GM12892 (cell line): ENCODE measurements at regions not wholly inside any gene's neighbourhood (a gene's known extent, or its start where the extent isn't known, plus 50 kb on each side); places are given as distances from the start of the nearest gene placed in this dataset.

Experiments
- POLR2A ChIP-seq: IDR thresholded peaks from 2 replicates; pipeline ENCODE4 v1.6.1; 2011; ENCODE audit warnings: low read depth, low read length, control low read depth
- POLR2AphosphoS5 ChIP-seq: IDR thresholded peaks from 2 replicates; pipeline ENCODE4 v1.6.1; 2011; ENCODE audit warnings: low read depth, low read length, control low read depth
- TAF1 ChIP-seq: IDR thresholded peaks from 2 replicates; pipeline ENCODE4 v1.6.1; 2011; ENCODE audit warnings: low read depth, mild to moderate bottlenecking, control low read depth, low read length, borderline replicate concordance

DNA sequence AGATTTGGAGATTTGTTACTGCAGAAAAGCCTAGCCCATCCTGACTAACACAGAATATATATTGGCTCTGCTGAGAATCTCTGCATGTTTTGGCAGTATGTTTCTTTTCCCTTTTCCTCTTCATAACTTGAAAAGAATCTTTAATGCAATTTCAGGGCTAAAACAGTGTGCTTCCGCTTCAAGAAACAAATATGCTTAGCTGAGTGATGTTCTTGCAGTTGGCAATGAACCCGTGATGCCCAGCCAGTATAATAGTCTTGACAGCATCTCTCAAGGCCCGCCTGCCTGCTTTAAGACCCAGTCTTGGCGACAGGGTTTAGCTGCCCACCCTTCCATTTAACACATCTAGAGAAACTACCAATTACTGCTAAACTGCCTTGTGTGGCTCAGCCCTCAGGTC, 184.5 kb downstream of the INO80D start:
- no peak for TF ChIP-seq POLR2AphosphoS5
- no peak for TF ChIP-seq POLR2A
- no peak for TF ChIP-seq TAF1
